ENCODE measurements at regions not wholly inside any gene's neighbourhood (a gene's known extent, or its start where the extent isn't known, plus 50 kb on each side); places are given as distances from the start of the nearest gene placed in this dataset.

DNA sequence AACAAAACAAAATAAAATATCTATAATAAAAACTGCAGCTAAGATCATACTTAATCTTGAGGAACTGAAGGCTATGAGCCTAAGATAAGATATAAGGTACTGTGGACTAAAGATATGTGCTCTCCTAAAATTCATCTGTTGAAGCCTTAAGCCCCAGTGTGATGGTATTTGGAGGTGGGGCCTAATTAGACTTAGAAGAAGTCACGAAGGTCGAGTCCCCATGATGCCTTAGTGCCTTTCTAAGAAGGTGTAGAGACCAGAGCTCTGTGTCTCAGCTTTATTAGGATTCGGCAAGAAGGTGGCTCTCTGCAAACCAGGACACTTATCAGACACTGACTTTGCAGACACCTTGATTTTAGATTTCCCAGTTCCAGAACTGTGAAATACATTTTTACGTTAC lies 622.0 kb upstream of the BRINP3 start:
- intact Hi-C loops (cut with micrococcal nuclease; ENCODE audit: unreplicated experiment): no loop called here
- H3K4me1 Mint-ChIP-seq (ENCODE audit: low read depth, unreplicated experiment): no peaks in the 10 kb centered on the region
- TF ChIP-seq, protein P1, sequence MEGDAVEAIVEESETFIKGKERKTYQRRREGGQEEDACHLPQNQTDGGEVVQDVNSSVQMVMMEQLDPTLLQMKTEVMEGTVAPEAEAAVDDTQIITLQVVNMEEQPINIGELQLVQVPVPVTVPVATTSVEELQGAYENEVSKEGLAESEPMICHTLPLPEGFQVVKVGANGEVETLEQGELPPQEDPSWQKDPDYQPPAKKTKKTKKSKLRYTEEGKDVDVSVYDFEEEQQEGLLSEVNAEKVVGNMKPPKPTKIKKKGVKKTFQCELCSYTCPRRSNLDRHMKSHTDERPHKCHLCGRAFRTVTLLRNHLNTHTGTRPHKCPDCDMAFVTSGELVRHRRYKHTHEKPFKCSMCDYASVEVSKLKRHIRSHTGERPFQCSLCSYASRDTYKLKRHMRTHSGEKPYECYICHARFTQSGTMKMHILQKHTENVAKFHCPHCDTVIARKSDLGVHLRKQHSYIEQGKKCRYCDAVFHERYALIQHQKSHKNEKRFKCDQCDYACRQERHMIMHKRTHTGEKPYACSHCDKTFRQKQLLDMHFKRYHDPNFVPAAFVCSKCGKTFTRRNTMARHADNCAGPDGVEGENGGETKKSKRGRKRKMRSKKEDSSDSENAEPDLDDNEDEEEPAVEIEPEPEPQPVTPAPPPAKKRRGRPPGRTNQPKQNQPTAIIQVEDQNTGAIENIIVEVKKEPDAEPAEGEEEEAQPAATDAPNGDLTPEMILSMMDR (IDR thresholded peaks at IDR 0.05; ENCODE audit: unreplicated experiment): no peak
- no peak overlapping the region for H3K4me3 Mint-ChIP-seq (ENCODE audit: low read depth, unreplicated experiment)
- no peaks in the 10 kb centered on the region for H3K36me3 Mint-ChIP-seq (ENCODE audit: insufficient read depth, unreplicated experiment)
- no peak overlapping the region for H3K27ac Mint-ChIP-seq (ENCODE audit: unreplicated experiment)
- peaks cover 3% of the 10 kb centered on the region for H3K9me3 Mint-ChIP-seq (ENCODE audit: low read depth, unreplicated experiment)
- no peak for DNase-seq
- CTCF ChIA-PET: no interaction called here
- no TSS peak for BruUV-seq (replicated peaks)
- no peaks in the 10 kb centered on the region for H3K27me3 Mint-ChIP-seq (ENCODE audit: unreplicated experiment)

- intact Hi-C loops (cut with micrococcal nuclease; ENCODE audit: unreplicated experiment): no loop called here
- Mint-ChIP-seq H3K4me1 (ENCODE audit: low read depth, unreplicated experiment) (no peaks in the 10 kb centered on the region), H3K27ac (ENCODE audit: unreplicated experiment) (no peak overlapping the region), H3K4me3 (ENCODE audit: low read depth, unreplicated experiment) (no peak overlapping the region), H3K27me3 (ENCODE audit: unreplicated experiment) (no peaks in the 10 kb centered on the region), H3K9me3 (ENCODE audit: low read depth, unreplicated experiment) (peaks cover 3% of the 10 kb centered on the region), H3K36me3 (ENCODE audit: insufficient read depth, unreplicated experiment) (no peaks in the 10 kb centered on the region)
- TF ChIP-seq, protein P1 (IDR thresholded peaks at IDR 0.05; ENCODE audit: unreplicated experiment): no peak
- no peak for DNase-seq
- no TSS peak for BruUV-seq (replicated peaks)
- CTCF ChIA-PET: no interaction called here
Measured at GRCh38 chr1:191101960-191102359, 624.3 kb upstream of the BRINP3 start.

DNA sequence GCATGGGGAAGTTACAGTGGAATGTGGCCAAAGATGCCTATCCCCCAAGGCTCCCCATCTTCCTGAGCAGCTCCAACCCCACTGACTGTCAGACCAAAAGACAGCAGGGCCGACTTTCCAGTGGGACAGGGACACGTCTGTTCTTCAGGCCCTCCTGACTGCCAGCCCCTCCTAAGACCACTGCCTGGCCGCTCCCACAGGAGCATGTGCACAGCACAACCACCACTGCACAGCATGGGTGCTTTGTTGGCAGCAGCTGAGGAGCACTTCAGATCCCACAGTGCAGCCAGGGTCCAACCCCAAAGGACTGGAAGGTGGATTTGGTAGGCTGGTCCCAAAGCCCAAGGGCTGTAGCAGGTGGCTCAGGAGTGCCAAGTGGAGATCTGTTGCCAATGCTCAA lies 648.3 kb upstream of the BRINP3 start:
- DNase-seq: no peak
- BruUV-seq (replicated peaks): no TSS peak
- Mint-ChIP-seq H3K9me3 (ENCODE audit: low read depth, unreplicated experiment) (no peaks in the 10 kb centered on the region), H3K4me3 (ENCODE audit: low read depth, unreplicated experiment) (no peak overlapping the region), H3K27me3 (ENCODE audit: unreplicated experiment) (no peaks in the 10 kb centered on the region), H3K27ac (ENCODE audit: unreplicated experiment) (no peak overlapping the region), H3K36me3 (ENCODE audit: insufficient read depth, unreplicated experiment) (no peaks in the 10 kb centered on the region), H3K4me1 (ENCODE audit: low read depth, unreplicated experiment) (no peaks in the 10 kb centered on the region)
- TF ChIP-seq, protein P1 (IDR thresholded peaks at IDR 0.05; ENCODE audit: unreplicated experiment): no peak
- intact Hi-C loops (cut with micrococcal nuclease; ENCODE audit: unreplicated experiment): loop anchor here (10.0 kb wide), 1 partner anchor 371 kb away; no protein-coding TSS in a partner anchor
- CTCF ChIA-PET: no interaction called here

DNA sequence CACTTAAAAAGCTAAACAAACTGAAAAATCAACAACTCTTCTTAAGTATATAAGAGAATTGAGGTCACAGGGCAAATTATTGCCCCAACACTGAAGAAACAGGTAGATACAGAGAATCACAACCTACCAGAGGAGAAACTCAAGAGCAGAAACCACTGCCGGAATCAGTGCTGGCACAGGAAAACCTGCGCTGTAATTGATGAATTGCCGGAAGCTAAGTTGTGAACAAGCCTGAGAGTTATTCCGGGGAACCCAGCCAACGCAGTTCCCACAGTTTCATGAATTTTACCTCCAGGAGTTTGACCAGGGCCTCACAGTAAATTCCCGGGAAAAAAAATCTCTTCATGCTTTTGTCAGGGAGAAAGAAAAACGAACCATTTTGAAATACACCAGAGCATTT lies 657.1 kb upstream of the BRINP3 start:
- no peaks in the 10 kb centered on the region for H3K9me3 Mint-ChIP-seq (ENCODE audit: low read depth, unreplicated experiment)
- BruUV-seq (replicated peaks): no TSS peak
- no peaks in the 10 kb centered on the region for H3K36me3 Mint-ChIP-seq (ENCODE audit: insufficient read depth, unreplicated experiment)
- no peak overlapping the region for H3K4me3 Mint-ChIP-seq (ENCODE audit: low read depth, unreplicated experiment)
- intact Hi-C loops (cut with micrococcal nuclease; ENCODE audit: unreplicated experiment): no loop called here
- H3K27ac Mint-ChIP-seq (ENCODE audit: unreplicated experiment): no peak overlapping the region
- TF ChIP-seq, protein P1 (IDR thresholded peaks at IDR 0.05; ENCODE audit: unreplicated experiment): no peak
- H3K27me3 Mint-ChIP-seq (ENCODE audit: unreplicated experiment): no peaks in the 10 kb centered on the region
- peaks cover 17% of the 10 kb centered on the region for H3K4me1 Mint-ChIP-seq (ENCODE audit: low read depth, unreplicated experiment)
- no peak for DNase-seq
- CTCF ChIA-PET: interaction anchor here (0.7 kb wide), 1 partner anchor 63 kb away, joined by 3 read pairs; no protein-coding TSS in a partner anchor

Data from Calu3 (cell line).